ENCODE measurements at regions not wholly inside any gene's neighbourhood (a gene's known extent, or its start where the extent isn't known, plus 50 kb on each side); places are given as distances from the start of the nearest gene placed in this dataset.

DNA sequence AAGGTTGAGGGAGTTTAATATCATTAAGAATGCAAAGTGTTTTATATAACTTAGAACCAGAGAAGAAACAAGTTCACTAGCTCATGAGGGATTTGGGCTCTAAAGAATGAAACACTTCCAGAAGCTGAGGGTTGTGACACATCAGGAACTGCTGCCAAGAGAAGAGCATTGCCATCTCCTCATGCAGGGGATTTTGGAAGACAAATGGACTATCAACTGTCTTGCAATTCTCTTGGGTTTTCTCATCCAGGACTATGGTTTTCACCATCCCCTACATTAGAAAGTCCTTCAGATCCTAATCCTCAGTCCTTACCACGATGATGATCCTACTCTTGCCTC, 59.7 kb upstream of the KL start:
- DNase-seq (ENCODE audit: low read depth, low spot score), result no peak
- ChIA-PET CTCF (no interaction called here), POLR2A (no interaction called here)
- TF ChIP-seq, protein P1, sequence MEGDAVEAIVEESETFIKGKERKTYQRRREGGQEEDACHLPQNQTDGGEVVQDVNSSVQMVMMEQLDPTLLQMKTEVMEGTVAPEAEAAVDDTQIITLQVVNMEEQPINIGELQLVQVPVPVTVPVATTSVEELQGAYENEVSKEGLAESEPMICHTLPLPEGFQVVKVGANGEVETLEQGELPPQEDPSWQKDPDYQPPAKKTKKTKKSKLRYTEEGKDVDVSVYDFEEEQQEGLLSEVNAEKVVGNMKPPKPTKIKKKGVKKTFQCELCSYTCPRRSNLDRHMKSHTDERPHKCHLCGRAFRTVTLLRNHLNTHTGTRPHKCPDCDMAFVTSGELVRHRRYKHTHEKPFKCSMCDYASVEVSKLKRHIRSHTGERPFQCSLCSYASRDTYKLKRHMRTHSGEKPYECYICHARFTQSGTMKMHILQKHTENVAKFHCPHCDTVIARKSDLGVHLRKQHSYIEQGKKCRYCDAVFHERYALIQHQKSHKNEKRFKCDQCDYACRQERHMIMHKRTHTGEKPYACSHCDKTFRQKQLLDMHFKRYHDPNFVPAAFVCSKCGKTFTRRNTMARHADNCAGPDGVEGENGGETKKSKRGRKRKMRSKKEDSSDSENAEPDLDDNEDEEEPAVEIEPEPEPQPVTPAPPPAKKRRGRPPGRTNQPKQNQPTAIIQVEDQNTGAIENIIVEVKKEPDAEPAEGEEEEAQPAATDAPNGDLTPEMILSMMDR (IDR thresholded peaks at IDR 0.05; ENCODE audit: insufficient read depth, low read length, missing control alignments), result no peak
- no peak overlapping the region for H3K4me3 ChIP-seq (ENCODE audit: low read depth, low read length)

DNA sequence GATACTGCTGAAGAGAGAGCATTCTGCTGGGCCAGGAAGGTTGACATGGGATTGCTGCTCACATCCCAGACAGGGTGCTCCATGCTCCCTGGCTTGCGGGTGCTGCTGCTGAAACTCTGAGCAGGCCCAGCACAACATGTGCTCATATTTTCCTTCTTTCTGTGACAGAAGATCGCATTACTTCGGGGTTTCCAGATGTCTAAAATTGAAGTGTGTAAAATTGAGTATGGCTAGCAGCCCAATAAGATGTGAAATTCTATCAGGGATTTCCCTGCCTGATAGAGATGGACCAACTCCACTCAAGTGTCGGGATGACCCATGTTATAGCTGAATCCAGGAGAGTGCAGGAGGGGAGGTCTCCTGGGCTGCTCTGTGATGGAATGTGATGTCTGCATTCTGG, 55.6 kb upstream of the KL start:
- CTCF ChIA-PET, result no interaction called here

GRCh38 chr13:32961724-32962123, 54.5 kb upstream of the KL start:
- CTCF ChIA-PET, result no interaction called here
- no peak overlapping the region for H3K4me3 ChIP-seq (ENCODE audit: low read depth, low read length)
- no peak for DNase-seq (ENCODE audit: low read depth, low spot score)
- TF ChIP-seq, protein P1 (IDR thresholded peaks at IDR 0.05; ENCODE audit: insufficient read depth, low read length, missing control alignments), result no peak
- POLR2A ChIA-PET, result no interaction called here

More for the DNA sequence above, 55.6 kb upstream of the KL start:
- no peak for DNase-seq (ENCODE audit: low read depth, low spot score)
- POLR2A ChIA-PET, result no interaction called here
- H3K4me3 ChIP-seq (ENCODE audit: low read depth, low read length), result no peak overlapping the region
- TF ChIP-seq, protein P1 (IDR thresholded peaks at IDR 0.05; ENCODE audit: insufficient read depth, low read length, missing control alignments), result no peak

- ChIA-PET POLR2A (no interaction called here), CTCF (interaction anchor here (0.9 kb wide), 1 partner anchor 9 kb away, joined by 3 read pairs; no protein-coding TSS in a partner anchor)
- no peak overlapping the region for H3K4me3 ChIP-seq (ENCODE audit: low read depth, low read length)
- DNase-seq (ENCODE audit: low read depth, low spot score), result no peak
- TF ChIP-seq, protein P1 (IDR thresholded peaks at IDR 0.05; ENCODE audit: insufficient read depth, low read length, missing control alignments), result no peak
Measured at GRCh38 chr13:32962342-32962741, 53.9 kb upstream of the KL start.

- no peak for DNase-seq (ENCODE audit: low read depth, low spot score)
- POLR2A ChIA-PET, result no interaction called here
- CTCF ChIA-PET, result no interaction called here
- no peak overlapping the region for H3K4me3 ChIP-seq (ENCODE audit: low read depth, low read length)
- TF ChIP-seq, protein P1 (IDR thresholded peaks at IDR 0.05; ENCODE audit: insufficient read depth, low read length, missing control alignments), result no peak
Measured at GRCh38 chr13:32964987-32965386, 51.2 kb upstream of the KL start.

Data from AG04449 (cell line).